ENCODE measurements at regions not wholly inside any gene's neighbourhood (a gene's known extent, or its start where the extent isn't known, plus 50 kb on each side); places are given as distances from the start of the nearest gene placed in this dataset.

DNA sequence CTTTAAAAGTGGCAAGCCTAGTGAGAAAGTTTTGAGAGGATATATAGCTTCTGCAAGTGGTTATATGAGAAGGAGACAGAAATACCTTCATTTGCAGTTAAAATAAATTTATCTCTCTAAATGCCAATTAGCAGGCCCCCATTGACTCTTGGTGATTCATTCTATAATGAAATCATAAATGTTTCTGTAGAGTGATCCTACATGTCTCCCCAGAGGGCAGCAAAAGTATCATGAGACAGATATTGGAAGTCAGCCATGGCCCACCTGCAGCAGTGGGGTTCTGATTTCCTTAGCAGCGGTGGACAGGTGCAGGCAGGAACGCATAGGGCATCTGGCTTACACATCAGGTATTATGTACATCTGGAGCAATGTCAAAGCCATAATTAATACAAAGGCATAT lies 385.4 kb upstream of the SLC10A2 start:
- no peaks in the 10 kb centered on the region for H3K36me3 ChIP-seq
- no peak for TF ChIP-seq CTCF (IDR thresholded peaks at IDR 0.05)
- no peak overlapping the region for H3K27ac ChIP-seq
- DNase-seq: no peak
- intact Hi-C loops (cut with DNase I): no loop called here
- no peak overlapping the region for H3K4me3 ChIP-seq
- ATAC-seq: no peak
- no peaks in the 10 kb centered on the region for H3K27me3 ChIP-seq
- H3K9me3 ChIP-seq: no peaks in the 10 kb centered on the region
- H3K4me1 ChIP-seq: no peaks in the 10 kb centered on the region
- 72 to 82% methylated on average over 2 of the region's 2 CpGs for WGBS, 2 donors

DNA sequence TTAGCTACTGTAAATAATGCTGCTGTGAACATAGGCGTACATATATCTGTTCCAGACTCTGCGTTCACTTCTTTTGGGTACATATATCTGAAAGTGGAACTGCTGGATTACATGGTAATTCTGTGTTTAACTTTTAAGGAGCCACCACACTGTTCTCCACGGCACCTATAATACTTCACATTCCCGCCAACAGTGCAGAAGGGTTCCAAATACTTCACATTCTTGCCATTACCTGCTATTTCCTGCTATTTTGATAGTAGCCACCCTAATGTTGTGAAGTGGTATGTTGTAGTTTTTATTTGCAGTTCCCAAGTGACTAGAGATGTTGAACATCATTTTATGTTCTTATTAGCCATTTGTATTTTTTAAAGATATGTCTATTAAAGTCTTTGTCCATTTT lies 377.4 kb upstream of the SLC10A2 start:
- Histone ChIP-seq H3K4me3 (no peak overlapping the region), H3K4me1 (no peaks in the 10 kb centered on the region), H3K36me3 (no peaks in the 10 kb centered on the region), H3K27ac (no peak overlapping the region), H3K27me3 (no peaks in the 10 kb centered on the region), H3K9me3 (no peaks in the 10 kb centered on the region)
- WGBS, 2 donors: 73 to 76% methylated on average over 4 of the region's 4 CpGs
- intact Hi-C loops (cut with DNase I): no loop called here
- TF ChIP-seq CTCF (IDR thresholded peaks at IDR 0.05): no peak
- DNase-seq: no peak
- no peak for ATAC-seq

DNA sequence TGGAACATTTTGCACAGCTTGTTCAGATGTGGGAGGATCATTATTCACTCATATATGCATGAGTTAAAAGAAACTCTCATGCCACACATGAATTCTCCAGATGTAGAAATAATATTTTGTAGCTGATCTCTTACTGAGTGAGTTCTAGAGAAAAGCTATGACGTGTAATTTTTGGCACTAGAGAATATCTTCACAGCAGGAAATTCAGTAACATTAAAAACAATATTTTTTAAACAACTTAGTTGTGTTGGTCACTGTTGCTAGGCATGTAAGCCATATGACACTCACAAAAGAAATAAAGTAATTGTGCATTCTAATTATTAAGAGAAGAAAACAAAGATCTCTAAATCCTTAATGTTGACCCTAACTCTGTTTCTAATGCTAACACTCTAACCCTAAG lies 371.4 kb upstream of the SLC10A2 start:
- ATAC-seq (no peak), DNase-seq (no peak)
- Histone ChIP-seq H3K4me1 (no peaks in the 10 kb centered on the region), H3K27ac (no peak overlapping the region), H3K9me3 (no peaks in the 10 kb centered on the region), H3K27me3 (no peaks in the 10 kb centered on the region), H3K4me3 (no peak overlapping the region), H3K36me3 (no peaks in the 10 kb centered on the region)
- intact Hi-C loops (cut with DNase I): no loop called here
- no peak for TF ChIP-seq CTCF (IDR thresholded peaks at IDR 0.05)
- 52 to 68% methylated on average over 1 of the region's 1 CpG for WGBS, 2 donors

GRCh38 chr13:103436057-103436654 lies 369.9 kb upstream of the SLC10A2 start:
- WGBS, 2 donors: 75 to 77% methylated on average over 10 of the region's 10 CpGs
- no peak overlapping the region for H3K4me3 ChIP-seq
- no peaks in the 10 kb centered on the region for H3K27me3 ChIP-seq
- no peak overlapping the region for H3K27ac ChIP-seq
- intact Hi-C loops (cut with DNase I): no loop called here
- TF ChIP-seq CTCF (IDR thresholded peaks at IDR 0.05): no peak
- H3K4me1 ChIP-seq: no peaks in the 10 kb centered on the region
- no peak for ATAC-seq
- no peak for DNase-seq
- no peaks in the 10 kb centered on the region for H3K36me3 ChIP-seq
- no peaks in the 10 kb centered on the region for H3K9me3 ChIP-seq
